HEK293T (cell line): ENCODE measurements at regions not wholly inside any gene's neighbourhood (a gene's known extent, or its start where the extent isn't known, plus 50 kb on each side); places are given as distances from the start of the nearest gene placed in this dataset.

Experiments used
- ELF4 ChIP-seq: fragments of 450-650 bp; IDR thresholded peaks from 2 replicates; pipeline ENCODE4 v1.6.1; 2017; ENCODE audit warnings: antibody characterized with exemption
- FOXA1 ChIP-seq: fragments of 450-650 bp; IDR thresholded peaks from 2 replicates; pipeline ENCODE4 v1.6.1; 2016; ENCODE audit warnings: mild to moderate bottlenecking
- SUZ12 ChIP-seq: fragments of 450-650 bp; IDR thresholded peaks from 2 replicates; pipeline ENCODE4 v1.6.1; 2016; ENCODE audit warnings: mild to moderate bottlenecking
- ZNF384 ChIP-seq: fragments of 450-650 bp; IDR thresholded peaks from 2 replicates; pipeline ENCODE4 v1.6.1; 2016

DNA sequence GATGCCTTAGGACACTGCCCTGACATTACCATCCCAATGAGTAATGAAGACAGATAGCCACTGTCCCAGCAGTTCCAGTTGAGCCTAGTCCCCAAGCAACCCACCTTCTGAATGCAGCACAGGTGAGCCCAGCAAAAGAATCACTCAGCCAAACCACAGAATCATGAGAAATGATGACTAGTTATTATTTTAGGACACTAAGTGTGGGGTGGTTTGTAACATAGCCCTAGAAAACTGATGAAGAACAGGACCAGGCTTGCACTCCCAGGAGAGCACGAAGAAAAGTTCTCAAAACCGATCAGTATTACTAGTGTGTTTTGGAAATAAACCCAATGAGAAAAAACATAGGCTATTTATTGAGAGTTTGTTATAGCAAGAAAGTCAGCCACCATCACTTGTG, 129.6 kb upstream of the CNTN6 start:
- TF ChIP-seq ELF4: no peak
- no peak for TF ChIP-seq SUZ12
- no peak for TF ChIP-seq ZNF384
- TF ChIP-seq FOXA1: no peak
